Heart left ventricle (tissue), 13 donors: ENCODE measurements at regions not wholly inside any gene's neighbourhood (a gene's known extent, or its start where the extent isn't known, plus 50 kb on each side); places are given as distances from the start of the nearest gene placed in this dataset.

Experiments
- CTCF ChIP-seq, 12 donors: fragments of 200-600 bp; sonication (generic) in 4 of 12; IDR thresholded peaks; one replicate each; pipeline versions ENCODE4 v1.5.0 to v1.8.0; 2018 to 2022; ENCODE audit warnings: antibody characterized with exemption in 12 of 12, mild to moderate bottlenecking in 5 of 12
- POLR2A ChIP-seq, 2 donors: fragments of 450-650 bp; IDR thresholded peaks; one replicate each; pipeline ENCODE4 v1.6.1; 2017; ENCODE audit warnings: antibody characterized with exemption in 2 of 2, mild to moderate bottlenecking in 2 of 2, moderate library complexity in 2 of 2
- donor health status: ischemic (EF 13 %, LVEDD 7.1; RV severe dilation, severe dysfunction).
- donor health status: DM: no; HTN: yes; CAD: no.
- donor health status: DM: no; HTN: no; CAD: no.
- donor health status: ischemic (EF 25% LVEDD 6.9; RV normal size, moderate dysfunction).
- donor health status: ischemic (EF 25% LVEDD 5.7; RV mildly dilated, moderate dysfunction).
- donor health status: ischemic (EF 35%, LVEDD 5.7; RV mildly dilated, moderate dysfunction).
- donor health status: nonischemic (EF 11% LVEDD 7.7; RV severe dilation, severe dysfunction).
- donor health status: DM: yes; HTN: yes; CAD: no.
- donor health status: PGD.
- donor health status: ischemic (EF 29% LVEDD 5.4; RV normal size, mild dysfunction).
- donor health status: nonischemic (EF 23%, LVEDD 6.1; RV moderate dilation, normal function).

GRCh38 chr5:87876616-87877015 lies 392.0 kb downstream of the TMEM161B start:
- TF ChIP-seq CTCF (IDR thresholded peaks at IDR 0.05), result no peak
- TF ChIP-seq POLR2A (IDR thresholded peaks at IDR 0.05), result no peak
